Mesendoderm (in vitro differentiated cells): ENCODE measurements at regions not wholly inside any gene's neighbourhood (a gene's known extent, or its start where the extent isn't known, plus 50 kb on each side); places are given as distances from the start of the nearest gene placed in this dataset.
"Not testable (repeated sequence)": the region's sequence is repeated elsewhere in the genome, so short reads cannot be mapped to it uniquely, and the experiment has no call there.

Source experiments
- DNase-seq: peaks from one replicate; pipeline ENCODE4 v3.0.0; 2013
- H2AK5ac ChIP-seq: 2 replicates; pipeline ENCODE4 v1.6.1; 2013; ENCODE audit warnings: low read length, inconsistent platforms
- H2BK120ac ChIP-seq: 2 replicates; pipeline ENCODE4 v1.6.1; 2013; ENCODE audit warnings: low read depth, mild to moderate bottlenecking, low read length, moderate library complexity, mixed read lengths
- H2BK15ac ChIP-seq: replicated peaks from 2 replicates; pipeline ENCODE4 v1.6.1; 2013; ENCODE audit warnings: low read depth, mild to moderate bottlenecking, moderate library complexity
- H2BK5ac ChIP-seq: 2 replicates; pipeline ENCODE4 v1.6.1; 2013; ENCODE audit warnings: low read length, inconsistent platforms
- H3K18ac ChIP-seq: 2 replicates; pipeline ENCODE4 v1.6.1; 2013; ENCODE audit warnings: mild to moderate bottlenecking, low read length, mixed read lengths
- H3K23ac ChIP-seq: one replicate; pipeline ENCODE4 v1.6.1; 2013; ENCODE audit warnings: low read length
- H3K27ac ChIP-seq: 2 replicates; pipeline ENCODE4 v1.5.1; 2013; ENCODE audit warnings: low read depth, mild to moderate bottlenecking, inconsistent platforms, low read length, moderate library complexity
- H3K27me3 ChIP-seq: 2 replicates; pipeline ENCODE4 v1.6.1; 2013; ENCODE audit warnings: low read length, control low read depth, mild to moderate bottlenecking, inconsistent platforms; ENCODE audit not compliant: insufficient read depth, poor library complexity
- H3K36me3 ChIP-seq: 2 replicates; pipeline ENCODE4 v1.6.1; 2013; ENCODE audit warnings: low read length, inconsistent platforms; ENCODE audit not compliant: control insufficient read depth, insufficient read depth
- H3K4ac ChIP-seq: one replicate; pipeline ENCODE4 v1.6.1; 2013; ENCODE audit warnings: low read depth, mild to moderate bottlenecking, low read length, moderate library complexity
- H3K4me1 ChIP-seq: 2 replicates; pipeline ENCODE4 v1.6.1; 2013; ENCODE audit warnings: low read depth, low read length, inconsistent platforms; ENCODE audit not compliant: control insufficient read depth
- H3K4me2 ChIP-seq: 2 replicates; pipeline ENCODE4 v1.6.1; 2013; ENCODE audit warnings: low read length
- H3K4me3 ChIP-seq: 2 replicates; pipeline ENCODE4 v1.5.1; 2013; ENCODE audit warnings: mild to moderate bottlenecking, low read length
- H3K56ac ChIP-seq: one replicate; pipeline ENCODE4 v1.6.1; 2013; ENCODE audit warnings: low read length
- H3K79me1 ChIP-seq: 2 replicates; pipeline ENCODE4 v1.6.1; 2013; ENCODE audit warnings: low read length, inconsistent platforms
- H3K79me2 ChIP-seq: 2 replicates; pipeline ENCODE4 v1.6.1; 2013; ENCODE audit warnings: mild to moderate bottlenecking, low read length; ENCODE audit not compliant: control insufficient read depth, insufficient read depth
- H3K9ac ChIP-seq: 2 replicates; pipeline ENCODE4 v1.6.1; 2013; ENCODE audit warnings: low read length, inconsistent platforms
- H4K5ac ChIP-seq: one replicate; pipeline ENCODE4 v1.6.1; 2013; ENCODE audit warnings: low read length
- H4K8ac ChIP-seq: one replicate; pipeline ENCODE4 v1.6.1; 2013; ENCODE audit warnings: low read depth, mild to moderate bottlenecking, control low read depth, low read length, moderate library complexity
- WGBS: extraction: QIAGEN DNeasy Blood & Tissue Kit; methylation state at CpG from one replicate; pipeline ENCODE4 v1.1.7; 2013; ENCODE audit warnings: low lambda C conversion rate, missing lambda C conversion rate; ENCODE audit not compliant: insufficient coverage; ENCODE audit errors: extremely low coverage; 5-methylcytosine and 5-hydroxymethylcytosine counted together

DNA sequence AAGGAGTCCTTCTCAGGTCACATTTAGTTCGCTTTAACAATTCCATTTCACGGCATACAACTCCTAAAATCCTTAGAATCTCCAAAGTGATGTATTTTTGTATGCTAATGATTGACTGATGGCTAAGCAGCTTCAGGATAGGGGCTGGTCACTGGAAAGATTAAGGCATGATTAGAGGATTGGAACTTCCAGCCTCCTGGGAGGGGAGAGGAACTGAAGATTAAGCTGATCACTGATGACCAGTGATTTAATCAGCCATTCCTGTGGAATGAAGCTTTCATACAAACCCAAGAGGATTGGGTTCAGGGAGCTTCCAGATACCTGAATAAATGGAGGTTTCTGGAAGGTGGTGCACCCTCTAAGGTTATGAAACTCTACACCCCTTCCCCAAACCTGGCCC is 123.9 kb upstream of the CDK13 start:
- H3K27ac ChIP-seq, result no peak overlapping the region
- H4K8ac ChIP-seq, result no peak overlapping the region
- H3K23ac ChIP-seq, result no peak overlapping the region
- H3K9ac ChIP-seq, result no peak overlapping the region
- no peak overlapping the region for H2BK5ac ChIP-seq
- H3K4me2 ChIP-seq, result no peak overlapping the region
- no peak overlapping the region for H3K18ac ChIP-seq
- WGBS, result no CpG with 5 or more reads among the region's 2 CpGs
- H3K4me1 ChIP-seq, result no peaks in the 10 kb centered on the region
- H3K36me3 ChIP-seq, result no peaks in the 10 kb centered on the region
- H3K56ac ChIP-seq, result no peak overlapping the region
- no peak overlapping the region for H2BK15ac ChIP-seq
- no peak overlapping the region for H2BK120ac ChIP-seq
- H4K5ac ChIP-seq, result no peak overlapping the region
- H3K4me3 ChIP-seq, result no peak overlapping the region
- no peaks in the 10 kb centered on the region for H3K79me2 ChIP-seq
- no peak overlapping the region for H2AK5ac ChIP-seq
- no peaks in the 10 kb centered on the region for H3K27me3 ChIP-seq
- H3K79me1 ChIP-seq, result no peaks in the 10 kb centered on the region
- no peak overlapping the region for H3K4ac ChIP-seq
- peak; percentile 47 for DNase-seq

DNA sequence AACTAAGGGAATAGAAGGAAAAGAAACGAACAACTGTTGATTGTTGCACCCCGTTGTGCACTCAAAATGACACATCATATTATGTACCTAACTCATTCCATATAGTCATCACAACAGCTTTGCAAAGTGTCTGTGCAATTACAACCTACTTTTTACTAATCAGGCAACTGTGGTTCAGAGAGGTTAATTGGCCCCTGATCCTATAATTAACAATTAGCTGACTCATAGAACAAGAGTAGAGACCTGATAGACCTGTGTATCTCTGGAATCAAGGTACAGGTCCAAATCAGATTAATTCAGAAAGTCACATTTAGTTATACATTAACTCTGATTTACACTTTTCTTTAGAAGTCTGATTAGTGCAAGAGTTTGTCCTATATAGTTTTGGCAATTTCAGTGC is 122.5 kb upstream of the CDK13 start:
- WGBS, result no CpG with 5 or more reads among the region's 2 CpGs
- Histone ChIP-seq H3K56ac (no peak overlapping the region), H3K79me1 (no peaks in the 10 kb centered on the region), H2BK5ac (no peak overlapping the region), H3K27me3 (no peaks in the 10 kb centered on the region), H2BK120ac (no peak overlapping the region), H3K4ac (no peak overlapping the region), H3K36me3 (no peaks in the 10 kb centered on the region), H4K8ac (no peak overlapping the region), H3K4me1 (no peaks in the 10 kb centered on the region), H4K5ac (no peak overlapping the region), H3K27ac (no peak overlapping the region), H3K79me2 (no peaks in the 10 kb centered on the region), H3K4me3 (no peak overlapping the region), H3K9ac (no peak overlapping the region), H3K18ac (no peak overlapping the region), H2AK5ac (no peak overlapping the region), H3K4me2 (no peak overlapping the region), H3K23ac (no peak overlapping the region), H2BK15ac (no peak overlapping the region)
- no peak for DNase-seq

DNA sequence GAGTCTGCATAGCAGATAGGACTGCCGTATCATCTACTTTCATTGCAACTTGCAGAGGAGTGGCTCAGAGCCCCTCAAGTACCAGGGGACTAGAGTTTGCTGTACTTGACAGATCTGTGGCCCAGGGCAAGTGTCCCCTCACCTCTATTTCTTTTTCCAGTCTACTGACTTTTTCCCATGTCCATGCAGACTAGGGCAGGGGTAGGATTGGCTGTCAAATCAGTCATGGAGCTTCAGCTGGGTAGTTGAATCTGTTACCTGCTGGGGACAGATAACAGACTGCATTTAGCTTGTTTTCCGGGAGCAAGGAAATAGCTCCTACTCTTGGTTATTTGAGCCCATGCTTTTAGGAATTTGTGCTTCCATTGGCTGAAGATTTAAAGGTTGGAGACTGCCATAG is 121.0 kb upstream of the CDK13 start:
- Histone ChIP-seq H4K5ac (no peak overlapping the region), H2BK5ac (no peak overlapping the region), H3K56ac (no peak overlapping the region), H3K79me2 (no peaks in the 10 kb centered on the region), H3K27me3 (no peaks in the 10 kb centered on the region), H3K27ac (no peak overlapping the region), H3K4ac (no peak overlapping the region), H3K4me1 (no peaks in the 10 kb centered on the region), H3K18ac (no peak overlapping the region), H2AK5ac (no peak overlapping the region), H2BK120ac (no peak overlapping the region), H3K36me3 (no peaks in the 10 kb centered on the region), H3K4me3 (no peak overlapping the region), H3K9ac (no peak overlapping the region), H3K4me2 (no peak overlapping the region), H2BK15ac (no peak overlapping the region), H3K23ac (no peak overlapping the region), H4K8ac (no peak overlapping the region), H3K79me1 (no peaks in the 10 kb centered on the region)
- WGBS, result no CpG with 5 or more reads among the region's 2 CpGs
- DNase-seq, result peak; percentile 42

DNA sequence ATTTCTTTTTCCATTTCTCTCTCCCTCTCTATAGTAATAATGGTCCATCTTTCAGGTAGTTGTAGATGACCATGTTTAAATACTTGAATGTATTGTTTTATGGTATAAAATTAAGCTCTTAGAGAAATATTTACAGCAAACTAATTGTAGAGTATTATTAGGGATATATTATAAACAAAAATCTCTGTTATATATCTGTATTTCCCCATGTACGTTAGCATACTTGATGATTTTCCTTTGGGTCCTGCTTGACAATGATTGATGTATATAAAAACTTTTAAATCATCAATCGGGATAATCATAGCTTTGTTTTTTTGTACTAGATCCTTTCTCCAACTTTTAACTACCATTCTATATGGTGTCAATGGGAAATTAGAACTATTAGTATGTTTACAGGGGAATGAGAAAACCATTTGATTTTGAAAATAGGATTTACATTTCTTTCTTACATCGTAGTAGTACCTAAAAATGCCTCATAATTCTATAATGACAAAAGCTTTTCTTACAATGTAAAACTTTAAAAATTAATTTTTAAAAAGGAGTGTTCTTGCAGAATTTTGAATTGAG is 117.5 kb upstream of the CDK13 start:
- Histone ChIP-seq H3K4me3 (no peak overlapping the region), H3K4ac (no peak overlapping the region), H4K5ac (no peak overlapping the region), H3K9ac (no peak overlapping the region), H3K4me2 (no peak overlapping the region), H3K36me3 (no peaks in the 10 kb centered on the region), H3K27ac (no peak overlapping the region), H3K27me3 (peaks cover 2% of the 10 kb centered on the region), H4K8ac (no peak overlapping the region), H2BK5ac (no peak overlapping the region), H3K56ac (no peak overlapping the region), H3K79me1 (no peaks in the 10 kb centered on the region), H3K18ac (no peak overlapping the region), H2BK120ac (no peak overlapping the region), H3K4me1 (no peaks in the 10 kb centered on the region), H3K23ac (no peak overlapping the region), H2AK5ac (no peak overlapping the region), H3K79me2 (no peaks in the 10 kb centered on the region), H2BK15ac (no peak overlapping the region)
- no CpG with 5 or more reads among the region's 3 CpGs for WGBS
- DNase-seq, result no peak

DNA sequence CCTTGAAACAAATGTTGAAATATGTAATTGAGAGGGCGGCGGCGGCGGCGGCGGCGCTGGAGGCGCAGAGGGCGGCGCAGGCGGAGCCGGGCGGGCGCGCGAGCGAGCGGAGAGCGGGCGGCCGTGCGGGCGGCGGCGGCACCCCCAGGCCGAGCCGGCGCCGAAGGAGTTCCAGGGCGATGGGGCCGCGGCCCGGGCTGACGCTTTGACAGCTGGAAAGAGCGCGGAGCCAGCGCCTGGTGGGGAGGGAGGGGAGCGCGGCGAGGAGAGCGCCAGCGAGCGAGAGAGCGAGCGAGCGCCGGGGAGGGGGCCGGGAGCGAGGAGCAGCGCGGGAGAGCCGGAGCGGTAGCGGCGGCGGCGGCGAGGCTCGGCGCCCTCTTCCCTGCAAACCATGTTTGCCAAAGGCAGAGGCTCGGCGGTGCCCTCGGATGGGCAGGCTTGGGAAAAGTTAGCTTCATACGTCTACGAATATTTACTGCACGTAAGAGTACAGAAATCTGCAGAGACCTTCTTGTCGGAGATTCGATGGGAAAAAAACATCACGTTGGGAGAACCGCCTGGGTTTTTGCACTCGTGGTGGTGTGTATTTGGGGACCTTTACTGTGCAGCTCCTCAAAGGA is 116.8 kb upstream of the CDK13 start:
- H3K79me1 ChIP-seq, H3K36me3 ChIP-seq, H2BK15ac ChIP-seq, H3K4me1 ChIP-seq, H3K23ac ChIP-seq, H2AK5ac ChIP-seq, H4K5ac ChIP-seq, H4K8ac ChIP-seq, H2BK5ac ChIP-seq, H3K4ac ChIP-seq, H3K27me3 ChIP-seq, H3K79me2 ChIP-seq, H2BK120ac ChIP-seq, H3K27ac ChIP-seq: not testable (repeated sequence)
- peak overlapping the region; percentile 23 for H3K4me2 ChIP-seq
- WGBS, result no CpG with 5 or more reads among the region's 71 CpGs
- H3K56ac ChIP-seq, result peak overlapping the region; percentile 12
- peak overlapping the region; percentile 6 for H3K9ac ChIP-seq
- H3K18ac ChIP-seq, result peak overlapping the region; percentile 51
- DNase-seq, result peak; percentile 83
- H3K4me3 ChIP-seq, result peak overlapping the region; percentile 10
